OCI-LY7 (cell line): ENCODE measurements at regions not wholly inside any gene's neighbourhood (a gene's known extent, or its start where the extent isn't known, plus 50 kb on each side); places are given as distances from the start of the nearest gene placed in this dataset.

Source experiments
- BruUV-seq: library from RNA; stranded (reverse); fragments of 400-500 nt; replicated peaks from 2 replicates; lab custom pipeline; 2021; lab: Mats Ljungman, UMichigan
- CTCF ChIA-PET: fragments of 300-600 bp; sonication (Branson Sonifier 250); formaldehyde crosslinking; loops from one replicate; lab custom pipeline; 2022; ENCODE audit warnings: antibody characterized with exemption; ENCODE audit not compliant: unreplicated experiment; lab: Charles Lee
- POLR2A ChIA-PET: fragments of 300-600 bp; sonication (Branson Sonifier 250); formaldehyde crosslinking; loops from one replicate; lab custom pipeline; 2022; ENCODE audit warnings: antibody characterized with exemption; lab: Charles Lee
- DNase-seq: peaks from one replicate; pipeline ENCODE4 v3.0.0-alpha.2; 2015; ENCODE audit warnings: low spot score
- H2AFZ ChIP-seq: fragments of 200-600 bp; sonication (generic), shearing (Covaris generic); 2 replicates; pipeline ENCODE4 v1.6.1; 2014; ENCODE audit warnings: mild to moderate bottlenecking, antibody characterized with exemption, low read length, moderate library complexity
- H3K27ac ChIP-seq: fragments of 200-600 bp; sonication (generic); 2 replicates; pipeline ENCODE4 v1.5.1; 2014; ENCODE audit warnings: mixed run types, low read depth, mild to moderate bottlenecking, moderate library complexity, low read length, inconsistent platforms; ENCODE audit not compliant: poor library complexity, severe bottlenecking
- H3K36me3 ChIP-seq: fragments of 200-600 bp; sonication (generic); 2 replicates; pipeline ENCODE4 v1.6.1; 2014; ENCODE audit warnings: mild to moderate bottlenecking, antibody characterized with exemption, low read length, moderate library complexity, mixed read lengths; ENCODE audit not compliant: insufficient read depth
- H3K4me1 ChIP-seq: fragments of 200-600 bp; sonication (generic); 2 replicates; pipeline ENCODE4 v1.5.1; 2014; ENCODE audit warnings: mild to moderate bottlenecking, low read length; ENCODE audit not compliant: insufficient read depth, poor library complexity, severe bottlenecking
- H3K4me2 ChIP-seq: fragments of 200-600 bp; sonication (generic); 2 replicates; pipeline ENCODE4 v1.6.1; 2014; ENCODE audit warnings: mild to moderate bottlenecking, low read length
- H3K4me3 ChIP-seq: fragments of 200-600 bp; sonication (generic); 2 replicates; pipeline ENCODE4 v1.5.1; 2014; ENCODE audit warnings: mild to moderate bottlenecking, low read depth, low read length; ENCODE audit not compliant: poor library complexity, severe bottlenecking
- H3K79me2 ChIP-seq: fragments of 200-600 bp; sonication (generic); 2 replicates; pipeline ENCODE4 v1.6.1; 2016; ENCODE audit warnings: low read depth, mild to moderate bottlenecking, low read length, moderate library complexity, mixed read lengths; ENCODE audit not compliant: insufficient read depth
- H3K9me2 ChIP-seq: fragments of 200-600 bp; sonication (generic); 2 replicates; pipeline ENCODE4 v1.6.1; 2016; ENCODE audit warnings: mild to moderate bottlenecking, low read length, mixed read lengths; ENCODE audit not compliant: insufficient read depth
- H3K9me3 ChIP-seq: fragments of 200-600 bp; sonication (generic); 2 replicates; pipeline ENCODE4 v1.6.1; 2014; ENCODE audit warnings: mild to moderate bottlenecking, mixed run types, low read length, mixed read lengths
- H4K20me1 ChIP-seq: fragments of 200-600 bp; sonication (generic); 2 replicates; pipeline ENCODE4 v1.6.1; 2014; ENCODE audit warnings: mild to moderate bottlenecking, antibody characterized with exemption, low read length, moderate library complexity, mixed read lengths; ENCODE audit not compliant: insufficient read depth
- EZH2phosphoT487 ChIP-seq: fragments of 200-600 bp; sonication (generic); IDR thresholded peaks from 2 replicates; pipeline ENCODE4 v1.6.1; 2018; ENCODE audit warnings: low read depth, borderline replicate concordance, mild to moderate bottlenecking, mixed run types, antibody characterized with exemption, low read length, moderate library complexity, mixed read lengths
- intact Hi-C: fragments of 100-400 bp; cut with micrococcal nuclease; formaldehyde crosslinking; loops from one replicate; pipeline ENCODE4 v1.10.0; 2022; ENCODE audit not compliant: unreplicated experiment
- TF ChIP-seq, protein P1 (sequence below): fragments of 200-600 bp; sonication (generic); conservative IDR thresholded peaks from 2 replicates; pipeline ENCODE4 v1.5.1; 2014; ENCODE audit warnings: mild to moderate bottlenecking, antibody characterized with exemption, low read length, moderate library complexity, mixed read lengths

DNA sequence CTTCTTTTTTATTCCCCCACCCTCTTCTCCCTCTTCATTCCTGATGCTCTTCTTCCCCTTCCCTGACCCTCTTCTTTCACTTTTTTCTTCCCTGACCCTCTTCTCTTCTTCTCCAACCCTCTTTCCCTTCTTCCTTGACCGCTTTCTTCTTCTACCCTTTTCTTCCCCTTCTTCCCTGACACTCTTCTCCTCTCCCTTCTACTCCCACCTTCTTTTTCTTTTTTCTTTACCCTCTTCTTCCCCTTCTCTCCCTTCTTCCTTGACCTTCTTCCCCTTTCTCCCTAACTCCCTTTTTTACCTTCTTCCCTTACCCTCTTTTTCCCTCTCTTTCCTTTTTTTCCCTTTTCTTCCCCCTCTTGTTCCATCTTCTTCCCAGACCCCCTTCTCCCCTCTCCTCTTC lies 931.3 kb downstream of the UQCRFS1 start:
- Histone ChIP-seq H3K27ac (no peak overlapping the region), H3K36me3 (no peaks in the 10 kb centered on the region), H3K4me1 (no peaks in the 10 kb centered on the region), H3K9me2 (no peaks in the 10 kb centered on the region), H3K9me3 (no peaks in the 10 kb centered on the region), H2AFZ (no peak overlapping the region), H3K79me2 (no peaks in the 10 kb centered on the region), H3K4me2 (no peak overlapping the region), H3K4me3 (no peak overlapping the region), H4K20me1 (no peaks in the 10 kb centered on the region)
- POLR2A ChIA-PET, result no interaction called here
- no peak for TF ChIP-seq EZH2phosphoT487
- TF ChIP-seq, protein P1, sequence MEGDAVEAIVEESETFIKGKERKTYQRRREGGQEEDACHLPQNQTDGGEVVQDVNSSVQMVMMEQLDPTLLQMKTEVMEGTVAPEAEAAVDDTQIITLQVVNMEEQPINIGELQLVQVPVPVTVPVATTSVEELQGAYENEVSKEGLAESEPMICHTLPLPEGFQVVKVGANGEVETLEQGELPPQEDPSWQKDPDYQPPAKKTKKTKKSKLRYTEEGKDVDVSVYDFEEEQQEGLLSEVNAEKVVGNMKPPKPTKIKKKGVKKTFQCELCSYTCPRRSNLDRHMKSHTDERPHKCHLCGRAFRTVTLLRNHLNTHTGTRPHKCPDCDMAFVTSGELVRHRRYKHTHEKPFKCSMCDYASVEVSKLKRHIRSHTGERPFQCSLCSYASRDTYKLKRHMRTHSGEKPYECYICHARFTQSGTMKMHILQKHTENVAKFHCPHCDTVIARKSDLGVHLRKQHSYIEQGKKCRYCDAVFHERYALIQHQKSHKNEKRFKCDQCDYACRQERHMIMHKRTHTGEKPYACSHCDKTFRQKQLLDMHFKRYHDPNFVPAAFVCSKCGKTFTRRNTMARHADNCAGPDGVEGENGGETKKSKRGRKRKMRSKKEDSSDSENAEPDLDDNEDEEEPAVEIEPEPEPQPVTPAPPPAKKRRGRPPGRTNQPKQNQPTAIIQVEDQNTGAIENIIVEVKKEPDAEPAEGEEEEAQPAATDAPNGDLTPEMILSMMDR, result no peak
- BruUV-seq, result no TSS peak
- no peak for DNase-seq
- intact Hi-C loops, result no loop called here
- CTCF ChIA-PET, result no interaction called here

DNA sequence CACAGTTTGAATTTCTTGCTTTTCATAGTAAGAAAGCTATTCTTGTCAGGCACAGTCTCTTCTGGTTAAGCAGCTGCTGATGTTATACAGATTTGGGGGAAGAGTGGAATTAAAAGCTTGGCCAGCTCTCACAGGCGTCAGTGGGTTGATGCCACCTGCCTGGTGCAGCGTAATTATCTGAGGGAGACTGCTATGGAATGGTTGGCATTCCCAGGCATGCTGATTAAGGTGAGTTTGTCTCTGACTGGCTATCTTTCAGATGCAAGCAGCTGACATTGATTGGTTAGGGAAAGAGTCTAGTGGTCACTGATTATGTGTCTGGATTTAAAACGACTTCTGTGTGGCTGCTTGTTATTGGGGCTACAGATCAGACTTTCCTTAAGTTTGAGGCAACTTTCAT lies 948.4 kb downstream of the UQCRFS1 start:
- Histone ChIP-seq H3K4me1 (no peaks in the 10 kb centered on the region), H3K4me3 (no peak overlapping the region), H3K79me2 (no peaks in the 10 kb centered on the region), H3K27ac (no peak overlapping the region), H2AFZ (no peak overlapping the region), H4K20me1 (no peaks in the 10 kb centered on the region), H3K9me3 (no peaks in the 10 kb centered on the region), H3K4me2 (no peak overlapping the region), H3K36me3 (no peaks in the 10 kb centered on the region), H3K9me2 (no peaks in the 10 kb centered on the region)
- TF ChIP-seq, protein P1, result no peak
- TF ChIP-seq EZH2phosphoT487, result no peak
- intact Hi-C loops, result no loop called here
- ChIA-PET CTCF (no interaction called here), POLR2A (no interaction called here)
- BruUV-seq, result no TSS peak
- DNase-seq, result no peak

DNA sequence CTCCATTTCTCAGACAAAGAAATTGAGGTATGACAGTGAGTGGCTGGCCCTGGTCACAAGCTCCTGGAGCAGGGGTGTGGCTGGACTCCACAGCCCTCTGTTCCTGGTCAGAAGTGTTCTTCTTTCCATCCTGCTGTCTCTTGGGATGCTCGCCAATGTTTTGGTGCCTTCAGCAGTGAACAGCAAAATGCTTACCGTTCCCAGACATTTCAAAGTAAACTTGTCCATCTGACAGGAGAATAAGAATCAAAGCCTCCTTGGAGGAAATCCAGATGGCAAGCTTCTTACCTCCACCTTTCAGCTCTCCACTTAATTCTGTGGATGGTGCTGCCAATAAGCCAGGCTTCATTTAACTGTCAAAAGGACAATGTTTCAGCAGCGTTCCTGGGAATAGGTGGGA lies 954.1 kb downstream of the UQCRFS1 start:
- H2AFZ ChIP-seq, result no peak overlapping the region
- no peaks in the 10 kb centered on the region for H4K20me1 ChIP-seq
- no peak overlapping the region for H3K27ac ChIP-seq
- H3K79me2 ChIP-seq, result no peaks in the 10 kb centered on the region
- no peak for TF ChIP-seq EZH2phosphoT487
- TF ChIP-seq, protein P1, result no peak
- DNase-seq, result no peak
- no peaks in the 10 kb centered on the region for H3K36me3 ChIP-seq
- H3K9me3 ChIP-seq, result no peaks in the 10 kb centered on the region
- no TSS peak for BruUV-seq
- no peaks in the 10 kb centered on the region for H3K9me2 ChIP-seq
- no peaks in the 10 kb centered on the region for H3K4me1 ChIP-seq
- ChIA-PET POLR2A (interaction anchor here (0.6 kb wide), 1 partner anchor 246 kb away, joined by 3 read pairs; no protein-coding TSS in a partner anchor), CTCF (no interaction called here)
- H3K4me2 ChIP-seq, result no peak overlapping the region
- no peak overlapping the region for H3K4me3 ChIP-seq
- intact Hi-C loops, result no loop called here
